CD14-positive monocyte (primary cell): ENCODE measurements at regions not wholly inside any gene's neighbourhood (a gene's known extent, or its start where the extent isn't known, plus 50 kb on each side); places are given as distances from the start of the nearest gene placed in this dataset.

Experiments
- DNase-seq, 3 donors: peaks; one replicate each; pipeline ENCODE4 v3.0.0-alpha.2; 2011 to 2022
- H2AFZ ChIP-seq: 2 replicates; pipeline ENCODE4 v1.6.0; 2012; ENCODE audit warnings: mild to moderate bottlenecking, low read depth, low read length, inconsistent platforms; ENCODE audit not compliant: insufficient read depth, poor library complexity, severe bottlenecking
- H3K27ac ChIP-seq, 2 donors: 1 replicate in 1 of 2; 2 replicates in 1 of 2; pipeline ENCODE4 v1.5.1; 2012 to 2013; ENCODE audit warnings: low read length in 2 of 2, control low read depth in 1 of 2, inconsistent platforms in 1 of 2, low read depth in 1 of 2, mild to moderate bottlenecking in 1 of 2
- H3K27me3 ChIP-seq, 2 donors: one replicate each; pipeline versions ENCODE4 v1.6.0 to v1.6.1; 2011 to 2013; ENCODE audit warnings: low read length in 2 of 2; ENCODE audit not compliant: control insufficient read depth in 2 of 2, insufficient read depth in 2 of 2
- H3K36me3 ChIP-seq, 2 donors: replicated peaks in 1 of 2; 1 replicate in 1 of 2; 2 replicates in 1 of 2; pipeline versions ENCODE4 v1.5.1 to v1.6.1; 2012 to 2013; ENCODE audit warnings: low read length in 2 of 2, control low read depth in 1 of 2, inconsistent platforms in 1 of 2, mild to moderate bottlenecking in 1 of 2; ENCODE audit not compliant: insufficient read depth in 2 of 2, control insufficient read depth in 1 of 2
- H3K4me1 ChIP-seq, 2 donors: 1 replicate in 1 of 2; 2 replicates in 1 of 2; pipeline versions ENCODE4 v1.5.1 to v1.6.1; 2012 to 2013; ENCODE audit warnings: low read length in 2 of 2, control low read depth in 1 of 2, inconsistent platforms in 1 of 2, mild to moderate bottlenecking in 1 of 2, moderate library complexity in 1 of 2; ENCODE audit not compliant: insufficient read depth in 2 of 2, control insufficient read depth in 1 of 2
- H3K4me2 ChIP-seq: replicated peaks from 2 replicates; pipeline ENCODE3; 2012; ENCODE audit warnings: low read length, moderate library complexity, mild to moderate bottlenecking; ENCODE audit not compliant: poor library complexity, severe bottlenecking; ENCODE audit errors: extremely low read depth
- H3K4me3 ChIP-seq, 3 experiments: fragments of 200-600 bp in 1 of 3; sonication (generic) in 1 of 3; replicated peaks in 1 of 3; 1 replicate in 2 of 3; 2 replicates in 1 of 3; pipeline ENCODE4 v1.5.1; 2011 to 2013; ENCODE audit warnings: low read length in 3 of 3, mild to moderate bottlenecking in 3 of 3, control low read depth in 2 of 3, low read depth in 2 of 3, inconsistent platforms in 1 of 3, moderate library complexity in 1 of 3
- H3K79me2 ChIP-seq: 2 replicates; pipeline ENCODE4 v1.6.0; 2012; ENCODE audit warnings: mild to moderate bottlenecking, control low read depth, inconsistent platforms, low read length, moderate library complexity; ENCODE audit not compliant: insufficient read depth
- H3K9ac ChIP-seq: 2 replicates; pipeline ENCODE4 v1.6.0; 2017; ENCODE audit warnings: low read length, mild to moderate bottlenecking; ENCODE audit not compliant: insufficient read depth, poor library complexity, severe bottlenecking
- H3K9me3 ChIP-seq, 2 donors: replicated peaks in 1 of 2; 1 replicate in 1 of 2; 2 replicates in 1 of 2; pipeline versions ENCODE4 v1.5.1 to v1.6.1; 2012 to 2013; ENCODE audit warnings: low read length in 2 of 2, control low read depth in 1 of 2; ENCODE audit not compliant: control insufficient read depth in 1 of 2, insufficient read depth in 1 of 2
- H4K20me1 ChIP-seq: 2 replicates; pipeline ENCODE4 v1.6.0; 2012; ENCODE audit warnings: mild to moderate bottlenecking, low read length, control low read depth, moderate library complexity; ENCODE audit not compliant: insufficient read depth
- H3K27ac Mint-ChIP-seq, 7 donors: one replicate each; pipeline ENCODE4 v1.8.0; 2020; ENCODE audit warnings: mild to moderate bottlenecking in 7 of 7, mixed read lengths in 7 of 7, moderate library complexity in 6 of 7, inconsistent platforms in 2 of 7
- H3K27me3 Mint-ChIP-seq, 3 donors: one replicate each; pipeline ENCODE4 v1.8.0; 2021 to 2022; ENCODE audit warnings: low read depth in 3 of 3, mild to moderate bottlenecking in 3 of 3, mixed read lengths in 3 of 3, moderate library complexity in 3 of 3, inconsistent platforms in 1 of 3
- H3K36me3 Mint-ChIP-seq, 2 donors: one replicate each; pipeline ENCODE4 v1.8.0; 2020; ENCODE audit warnings: mixed read lengths in 2 of 2, inconsistent platforms in 1 of 2, mild to moderate bottlenecking in 1 of 2
- H3K4me1 Mint-ChIP-seq: one replicate; pipeline ENCODE4 v1.8.0; 2020; ENCODE audit warnings: mild to moderate bottlenecking, mixed read lengths
- H3K4me3 Mint-ChIP-seq, 2 donors: one replicate each; pipeline ENCODE4 v1.8.0; 2020; ENCODE audit warnings: mild to moderate bottlenecking in 2 of 2, mixed read lengths in 2 of 2, moderate library complexity in 1 of 2
- H3K9me3 Mint-ChIP-seq, 7 donors: one replicate each; pipeline ENCODE4 v1.8.0; 2020 to 2022; ENCODE audit warnings: mixed read lengths in 7 of 7, mild to moderate bottlenecking in 6 of 7, moderate library complexity in 6 of 7, inconsistent platforms in 2 of 7
- WGBS: methylation state at CpG from one replicate; pipeline ENCODE4 v1.1.5; 2013; ENCODE audit warnings: missing lambda C conversion rate; ENCODE audit not compliant: insufficient coverage; 5-methylcytosine and 5-hydroxymethylcytosine counted together
- intact Hi-C, 2 donors: fragments of 100-400 bp; cut with micrococcal nuclease; formaldehyde crosslinking; loops; one replicate each; pipeline versions ENCODE4 v1.15.0 to v1.15.1; 2023
- TF ChIP-seq, protein P1 (sequence below): fragments of 200-600 bp; IDR thresholded peaks from one replicate; pipeline ENCODE4 v1.8.0; 2022; ENCODE audit warnings: antibody characterized with exemption, mild to moderate bottlenecking

DNA sequence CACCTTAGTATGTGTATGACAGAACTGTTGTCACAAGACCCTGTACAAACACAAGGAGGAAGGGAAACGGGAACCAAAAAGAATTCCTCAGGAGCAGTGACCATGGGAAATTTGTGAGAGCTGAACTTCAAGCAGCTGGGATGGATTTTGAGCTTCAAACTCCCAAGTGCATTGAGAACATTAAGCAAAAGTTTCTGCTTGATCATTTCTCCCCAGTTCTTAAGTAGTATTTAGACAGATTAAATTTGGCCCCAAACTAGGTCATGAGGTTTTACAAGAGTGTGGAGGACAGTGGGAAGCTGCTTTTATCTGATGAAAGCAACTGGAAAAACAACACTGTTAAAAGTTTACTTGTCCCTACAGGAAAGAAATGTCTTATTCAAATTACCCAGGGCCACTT is 206.0 kb upstream of the DCN start:
- no peaks in the 10 kb centered on the region for H3K4me1 ChIP-seq
- TF ChIP-seq, protein P1, sequence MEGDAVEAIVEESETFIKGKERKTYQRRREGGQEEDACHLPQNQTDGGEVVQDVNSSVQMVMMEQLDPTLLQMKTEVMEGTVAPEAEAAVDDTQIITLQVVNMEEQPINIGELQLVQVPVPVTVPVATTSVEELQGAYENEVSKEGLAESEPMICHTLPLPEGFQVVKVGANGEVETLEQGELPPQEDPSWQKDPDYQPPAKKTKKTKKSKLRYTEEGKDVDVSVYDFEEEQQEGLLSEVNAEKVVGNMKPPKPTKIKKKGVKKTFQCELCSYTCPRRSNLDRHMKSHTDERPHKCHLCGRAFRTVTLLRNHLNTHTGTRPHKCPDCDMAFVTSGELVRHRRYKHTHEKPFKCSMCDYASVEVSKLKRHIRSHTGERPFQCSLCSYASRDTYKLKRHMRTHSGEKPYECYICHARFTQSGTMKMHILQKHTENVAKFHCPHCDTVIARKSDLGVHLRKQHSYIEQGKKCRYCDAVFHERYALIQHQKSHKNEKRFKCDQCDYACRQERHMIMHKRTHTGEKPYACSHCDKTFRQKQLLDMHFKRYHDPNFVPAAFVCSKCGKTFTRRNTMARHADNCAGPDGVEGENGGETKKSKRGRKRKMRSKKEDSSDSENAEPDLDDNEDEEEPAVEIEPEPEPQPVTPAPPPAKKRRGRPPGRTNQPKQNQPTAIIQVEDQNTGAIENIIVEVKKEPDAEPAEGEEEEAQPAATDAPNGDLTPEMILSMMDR: no peak
- intact Hi-C loops: loop anchor here in 1 of 2 donors (10.0 kb wide), 1 partner anchor 1266 kb away; no protein-coding TSS in a partner anchor
- Mint-ChIP-seq H3K27me3 (peaks cover 0 to 4% (median 3%) of the 10 kb centered on the region in 3 donors), H3K27ac (no peak overlapping the region), H3K9me3 (peaks cover 0 to 4% (median 3%) of the 10 kb centered on the region in 7 donors), H3K4me1 (peaks cover 5% of the 10 kb centered on the region), H3K36me3 (no peaks in the 10 kb centered on the region), H3K4me3 (no peak overlapping the region)
- WGBS: 67% methylated on average over 1 of the region's 1 CpG
- H4K20me1 ChIP-seq: no peaks in the 10 kb centered on the region
- DNase-seq: no peak
- H3K36me3 ChIP-seq: no peaks in the 10 kb centered on the region
- H3K79me2 ChIP-seq: no peaks in the 10 kb centered on the region
- no peaks in the 10 kb centered on the region for H3K27me3 ChIP-seq
- no peak overlapping the region for H2AFZ ChIP-seq
- peaks cover 0 to 6% of the 10 kb centered on the region in 2 donors for H3K9me3 ChIP-seq
- H3K4me3 ChIP-seq: no peak overlapping the region
- H3K4me2 ChIP-seq: no peak overlapping the region
- no peak overlapping the region for H3K27ac ChIP-seq
- H3K9ac ChIP-seq: no peak overlapping the region

DNA sequence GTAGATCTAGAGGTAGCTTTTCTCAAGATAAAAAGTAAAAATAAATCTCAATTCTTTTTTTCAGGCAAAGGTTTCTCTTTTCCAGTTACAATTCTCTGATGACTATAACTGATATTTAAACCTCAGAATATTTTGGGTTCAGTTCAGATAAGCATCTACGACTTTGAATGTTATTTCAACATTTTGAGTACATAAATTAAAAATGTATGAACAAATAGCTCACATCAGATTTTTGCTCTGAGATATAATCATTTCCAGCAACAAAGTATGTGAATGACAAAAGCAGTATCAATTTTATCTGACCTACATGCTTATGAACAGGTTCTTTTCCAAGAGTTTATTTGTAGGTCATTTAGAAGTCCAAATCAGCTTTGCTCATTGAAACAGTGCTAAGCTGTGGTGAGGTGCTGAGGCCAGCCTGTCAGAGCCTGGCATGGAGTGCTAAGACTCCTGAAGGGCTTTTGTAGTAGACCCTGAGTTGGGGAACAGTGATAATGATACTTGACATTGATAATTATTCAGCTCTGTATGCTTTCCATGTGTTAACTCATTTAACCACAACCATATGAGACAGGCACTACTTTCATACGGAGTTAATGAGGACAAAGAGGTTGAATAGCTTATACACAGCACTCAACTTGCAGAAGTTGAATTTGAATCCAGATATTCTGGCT is 205.0 kb upstream of the DCN start:
- H3K9me3 Mint-ChIP-seq: peaks cover 0 to 4% (median 2%) of the 10 kb centered on the region in 7 donors
- Histone ChIP-seq H4K20me1 (no peaks in the 10 kb centered on the region), H3K9me3 (peaks cover 0 to 1% of the 10 kb centered on the region in 2 donors), H3K79me2 (no peaks in the 10 kb centered on the region), H3K4me1 (no peaks in the 10 kb centered on the region), H3K4me2 (no peak overlapping the region), H3K36me3 (no peaks in the 10 kb centered on the region), H3K27ac (no peak overlapping the region), H3K27me3 (no peaks in the 10 kb centered on the region), H3K9ac (no peak overlapping the region), H3K4me3 (no peak overlapping the region), H2AFZ (no peak overlapping the region)
- WGBS: no CpG with 5 or more reads among the region's 2 CpGs
- no peak for DNase-seq
- H3K27ac Mint-ChIP-seq: no peak overlapping the region
- intact Hi-C loops: loop anchor here in 1 of 2 donors (10.0 kb wide), 1 partner anchor 1267 kb away; no protein-coding TSS in a partner anchor
- no peaks in the 10 kb centered on the region for H3K36me3 Mint-ChIP-seq
- TF ChIP-seq, protein P1: no peak
- H3K27me3 Mint-ChIP-seq: peaks cover 0 to 3% (median 2%) of the 10 kb centered on the region in 3 donors
- peaks cover 5% of the 10 kb centered on the region for H3K4me1 Mint-ChIP-seq
- no peak overlapping the region for H3K4me3 Mint-ChIP-seq
